NT2/D1 (cell line): ENCODE measurements at regions not wholly inside any gene's neighbourhood (a gene's known extent, or its start where the extent isn't known, plus 50 kb on each side); places are given as distances from the start of the nearest gene placed in this dataset.

Experiments used
- SUZ12 ChIP-seq: IDR thresholded peaks from 2 replicates; pipeline ENCODE4 v1.6.1; 2011; ENCODE audit not compliant: insufficient read length, insufficient read depth; ENCODE audit errors: extremely low read depth
- YY1 ChIP-seq: IDR thresholded peaks from 2 replicates; pipeline ENCODE4 v1.6.1; 2011; ENCODE audit not compliant: insufficient read length, insufficient read depth
- ZNF274 ChIP-seq: IDR thresholded peaks from 2 replicates; pipeline ENCODE4 v1.6.1; 2011; ENCODE audit warnings: mild to moderate bottlenecking, low read depth, low read length

DNA sequence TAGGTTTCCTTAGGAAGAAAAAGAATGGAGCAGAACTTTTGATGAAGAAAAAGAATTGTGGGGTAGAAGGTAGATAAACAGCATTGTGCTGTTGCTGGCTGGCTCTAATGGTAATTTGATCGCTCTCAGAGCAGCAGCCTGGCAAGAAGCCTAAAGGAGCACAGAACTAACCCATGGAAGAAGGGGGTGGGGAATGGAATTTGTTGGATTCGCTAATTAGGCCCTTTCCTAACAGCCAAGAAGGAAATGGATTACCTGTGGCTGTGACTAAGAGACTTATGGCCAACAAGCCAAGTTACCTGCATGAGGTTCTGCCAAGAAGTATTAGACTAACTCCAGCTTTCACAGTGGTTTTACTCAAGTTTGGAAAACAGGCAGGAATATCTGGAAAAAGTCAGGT, 210.6 kb downstream of the IKZF2 start:
- no peak for TF ChIP-seq YY1
- no peak for TF ChIP-seq ZNF274
- TF ChIP-seq SUZ12 = no peak
